CD14-positive monocyte (primary cell): ENCODE measurements at regions not wholly inside any gene's neighbourhood (a gene's known extent, or its start where the extent isn't known, plus 50 kb on each side); places are given as distances from the start of the nearest gene placed in this dataset.

Source experiments
- DNase-seq, 3 donors: peaks; one replicate each; pipeline ENCODE4 v3.0.0-alpha.2; 2011 to 2022
- H2AFZ ChIP-seq: 2 replicates; pipeline ENCODE4 v1.6.0; 2012; ENCODE audit warnings: mild to moderate bottlenecking, low read depth, low read length, inconsistent platforms; ENCODE audit not compliant: insufficient read depth, poor library complexity, severe bottlenecking
- H3K27ac ChIP-seq, 2 donors: 1 replicate in 1 of 2; 2 replicates in 1 of 2; pipeline ENCODE4 v1.5.1; 2012 to 2013; ENCODE audit warnings: low read length in 2 of 2, control low read depth in 1 of 2, inconsistent platforms in 1 of 2, low read depth in 1 of 2, mild to moderate bottlenecking in 1 of 2
- H3K27me3 ChIP-seq, 2 donors: one replicate each; pipeline versions ENCODE4 v1.6.0 to v1.6.1; 2011 to 2013; ENCODE audit warnings: low read length in 2 of 2; ENCODE audit not compliant: control insufficient read depth in 2 of 2, insufficient read depth in 2 of 2
- H3K36me3 ChIP-seq, 2 donors: replicated peaks in 1 of 2; 1 replicate in 1 of 2; 2 replicates in 1 of 2; pipeline versions ENCODE4 v1.5.1 to v1.6.1; 2012 to 2013; ENCODE audit warnings: low read length in 2 of 2, control low read depth in 1 of 2, inconsistent platforms in 1 of 2, mild to moderate bottlenecking in 1 of 2; ENCODE audit not compliant: insufficient read depth in 2 of 2, control insufficient read depth in 1 of 2
- H3K4me1 ChIP-seq, 2 donors: 1 replicate in 1 of 2; 2 replicates in 1 of 2; pipeline versions ENCODE4 v1.5.1 to v1.6.1; 2012 to 2013; ENCODE audit warnings: low read length in 2 of 2, control low read depth in 1 of 2, inconsistent platforms in 1 of 2, mild to moderate bottlenecking in 1 of 2, moderate library complexity in 1 of 2; ENCODE audit not compliant: insufficient read depth in 2 of 2, control insufficient read depth in 1 of 2
- H3K4me2 ChIP-seq: replicated peaks from 2 replicates; pipeline ENCODE3; 2012; ENCODE audit warnings: low read length, moderate library complexity, mild to moderate bottlenecking; ENCODE audit not compliant: poor library complexity, severe bottlenecking; ENCODE audit errors: extremely low read depth
- H3K4me3 ChIP-seq, 3 experiments: fragments of 200-600 bp in 1 of 3; sonication (generic) in 1 of 3; replicated peaks in 1 of 3; 1 replicate in 2 of 3; 2 replicates in 1 of 3; pipeline ENCODE4 v1.5.1; 2011 to 2013; ENCODE audit warnings: low read length in 3 of 3, mild to moderate bottlenecking in 3 of 3, control low read depth in 2 of 3, low read depth in 2 of 3, inconsistent platforms in 1 of 3, moderate library complexity in 1 of 3
- H3K79me2 ChIP-seq: 2 replicates; pipeline ENCODE4 v1.6.0; 2012; ENCODE audit warnings: mild to moderate bottlenecking, control low read depth, inconsistent platforms, low read length, moderate library complexity; ENCODE audit not compliant: insufficient read depth
- H3K9ac ChIP-seq: 2 replicates; pipeline ENCODE4 v1.6.0; 2017; ENCODE audit warnings: low read length, mild to moderate bottlenecking; ENCODE audit not compliant: insufficient read depth, poor library complexity, severe bottlenecking
- H3K9me3 ChIP-seq, 2 donors: replicated peaks in 1 of 2; 1 replicate in 1 of 2; 2 replicates in 1 of 2; pipeline versions ENCODE4 v1.5.1 to v1.6.1; 2012 to 2013; ENCODE audit warnings: low read length in 2 of 2, control low read depth in 1 of 2; ENCODE audit not compliant: control insufficient read depth in 1 of 2, insufficient read depth in 1 of 2
- H4K20me1 ChIP-seq: 2 replicates; pipeline ENCODE4 v1.6.0; 2012; ENCODE audit warnings: mild to moderate bottlenecking, low read length, control low read depth, moderate library complexity; ENCODE audit not compliant: insufficient read depth
- H3K27ac Mint-ChIP-seq, 7 donors: one replicate each; pipeline ENCODE4 v1.8.0; 2020; ENCODE audit warnings: mild to moderate bottlenecking in 7 of 7, mixed read lengths in 7 of 7, moderate library complexity in 6 of 7, inconsistent platforms in 2 of 7
- H3K27me3 Mint-ChIP-seq, 3 donors: one replicate each; pipeline ENCODE4 v1.8.0; 2021 to 2022; ENCODE audit warnings: low read depth in 3 of 3, mild to moderate bottlenecking in 3 of 3, mixed read lengths in 3 of 3, moderate library complexity in 3 of 3, inconsistent platforms in 1 of 3
- H3K36me3 Mint-ChIP-seq, 2 donors: one replicate each; pipeline ENCODE4 v1.8.0; 2020; ENCODE audit warnings: mixed read lengths in 2 of 2, inconsistent platforms in 1 of 2, mild to moderate bottlenecking in 1 of 2
- H3K4me1 Mint-ChIP-seq: one replicate; pipeline ENCODE4 v1.8.0; 2020; ENCODE audit warnings: mild to moderate bottlenecking, mixed read lengths
- H3K4me3 Mint-ChIP-seq, 2 donors: one replicate each; pipeline ENCODE4 v1.8.0; 2020; ENCODE audit warnings: mild to moderate bottlenecking in 2 of 2, mixed read lengths in 2 of 2, moderate library complexity in 1 of 2
- H3K9me3 Mint-ChIP-seq, 7 donors: one replicate each; pipeline ENCODE4 v1.8.0; 2020 to 2022; ENCODE audit warnings: mixed read lengths in 7 of 7, mild to moderate bottlenecking in 6 of 7, moderate library complexity in 6 of 7, inconsistent platforms in 2 of 7
- CTCF ChIP-seq: fragments of 200-600 bp; IDR thresholded peaks from one replicate; pipeline ENCODE4 v1.8.0; 2022; ENCODE audit warnings: antibody characterized with exemption, mild to moderate bottlenecking
- WGBS: methylation state at CpG from one replicate; pipeline ENCODE4 v1.1.5; 2013; ENCODE audit warnings: missing lambda C conversion rate; ENCODE audit not compliant: insufficient coverage; 5-methylcytosine and 5-hydroxymethylcytosine counted together
- intact Hi-C, 2 donors: fragments of 100-400 bp; cut with micrococcal nuclease; formaldehyde crosslinking; loops; one replicate each; pipeline versions ENCODE4 v1.15.0 to v1.15.1; 2023

- Histone ChIP-seq H3K9ac (no peak overlapping the region), H2AFZ (no peak overlapping the region), H3K27me3 (no peaks in the 10 kb centered on the region), H3K4me3 (no peak overlapping the region), H4K20me1 (no peaks in the 10 kb centered on the region), H3K9me3 (no peaks in the 10 kb centered on the region), H3K79me2 (no peaks in the 10 kb centered on the region), H3K36me3 (no peaks in the 10 kb centered on the region), H3K4me2 (no peak overlapping the region), H3K27ac (no peak overlapping the region), H3K4me1 (no peaks in the 10 kb centered on the region)
- Mint-ChIP-seq H3K27me3 (peaks cover 0 to 6% (median 0%) of the 10 kb centered on the region in 3 donors), H3K27ac (no peak overlapping the region), H3K4me3 (no peak overlapping the region), H3K4me1 (no peaks in the 10 kb centered on the region), H3K36me3 (peaks cover 3 to 9% of the 10 kb centered on the region in 2 donors), H3K9me3 (no peaks in the 10 kb centered on the region)
- WGBS: 100% methylated on average over 3 of the region's 7 CpGs
- DNase-seq: no peak
- intact Hi-C loops: no loop called here
- TF ChIP-seq CTCF: no peak
Measured at GRCh38 chrX:102883491-102883890, 53.6 kb upstream of the RAB40AL start.
